Lung (tissue), 11 donors: ENCODE measurements at regions not wholly inside any gene's neighbourhood (a gene's known extent, or its start where the extent isn't known, plus 50 kb on each side); places are given as distances from the start of the nearest gene placed in this dataset.

ENCODE experiments used
- ATAC-seq: fragments of 200-7000 bp; cut with Tn5 transposase; one replicate; pipeline ENCODE4 v1.9.1; 2020; ENCODE audit warnings: moderate number of reproducible peaks; ENCODE audit not compliant: insufficient read depth, low FRiP score
- DNase-seq, 3 donors: peaks; one replicate each; pipeline ENCODE4 v3.0.0-alpha.2; 2013 to 2017
- H3K27ac ChIP-seq, 2 donors: one replicate each; pipeline ENCODE4 v1.5.1; 2013; ENCODE audit warnings: mild to moderate bottlenecking in 2 of 2, moderate library complexity in 2 of 2, control low read depth in 1 of 2, inconsistent platforms in 1 of 2, low read depth in 1 of 2, low read length in 1 of 2
- H3K27me3 ChIP-seq, 3 donors: one replicate each; pipeline ENCODE4 v1.5.1; 2013; ENCODE audit warnings: low read length in 2 of 3; ENCODE audit not compliant: control insufficient read depth in 3 of 3, insufficient read depth in 3 of 3
- H3K36me3 ChIP-seq, 4 donors: one replicate each; pipeline ENCODE4 v1.5.1; 2013; ENCODE audit warnings: low read length in 4 of 4, mild to moderate bottlenecking in 1 of 4, moderate library complexity in 1 of 4; ENCODE audit not compliant: control insufficient read depth in 4 of 4, insufficient read depth in 4 of 4
- H3K4me1 ChIP-seq, 5 donors: one replicate each; pipeline ENCODE4 v1.5.1; 2013; ENCODE audit warnings: low read length in 5 of 5, mild to moderate bottlenecking in 2 of 5, moderate library complexity in 1 of 5; ENCODE audit not compliant: control insufficient read depth in 5 of 5, insufficient read depth in 5 of 5
- H3K4me3 ChIP-seq: one replicate; pipeline ENCODE4 v1.5.1; 2013; ENCODE audit warnings: mild to moderate bottlenecking, control low read depth, moderate library complexity
- H3K9ac ChIP-seq, 2 donors: one replicate each; pipeline ENCODE4 v1.5.1; 2013; ENCODE audit warnings: low read length in 2 of 2, control low read depth in 1 of 2; ENCODE audit not compliant: insufficient read depth in 1 of 2
- H3K9me3 ChIP-seq, 4 donors: one replicate each; pipeline ENCODE4 v1.5.1; 2013; ENCODE audit warnings: low read length in 3 of 4, mild to moderate bottlenecking in 1 of 4, moderate library complexity in 1 of 4; ENCODE audit not compliant: control insufficient read depth in 4 of 4, insufficient read depth in 3 of 4
- WGBS, 2 donors: extraction: QIAGEN DNeasy Blood & Tissue Kit; methylation state at CpG; one replicate each; pipeline ENCODE4 v1.1.7; 2013; 5-methylcytosine and 5-hydroxymethylcytosine counted together
- TF ChIP-seq, protein P1 (sequence below): IDR thresholded peaks from 2 replicates; pipeline ENCODE4 v1.5.1; 2012; ENCODE audit warnings: mild to moderate bottlenecking; ENCODE audit errors: control extremely low read depth, extremely low read depth
- donor health status: control.
- donor health status: control.
- donor health status: Bipolar disorder and iron deficiency.
- donor health status: healthy.
- donor health status: DM: yes; HTN: yes; CAD: no.

DNA sequence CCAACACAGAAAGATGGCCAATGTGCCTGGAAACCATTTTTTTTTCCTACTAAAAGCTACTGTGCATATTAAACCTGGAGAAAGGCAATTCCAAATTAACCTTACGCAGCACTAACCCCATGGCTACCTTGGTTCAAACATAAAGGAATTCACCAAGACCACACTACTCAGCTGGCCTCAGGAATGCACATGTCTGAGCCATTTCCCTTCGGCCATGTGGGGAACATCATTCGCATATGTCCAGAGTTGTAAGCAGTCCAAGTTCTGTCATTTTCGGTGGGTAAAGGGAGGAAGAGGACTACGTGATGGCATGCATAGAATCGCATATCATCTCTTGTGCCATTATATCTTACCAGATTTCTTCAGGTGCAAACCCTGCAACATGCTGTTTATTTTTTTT is 175.4 kb downstream of the NTMT2 start:
- no peak for DNase-seq
- H3K27ac ChIP-seq, result no peak overlapping the region
- ATAC-seq, result no peak
- 78 to 90% methylated on average over 6 of the region's 6 CpGs for WGBS, 2 donors
- H3K9ac ChIP-seq, result no peak overlapping the region
- no peaks in the 10 kb centered on the region for H3K27me3 ChIP-seq
- H3K4me3 ChIP-seq, result no peak overlapping the region
- no peaks in the 10 kb centered on the region for H3K4me1 ChIP-seq
- TF ChIP-seq, protein P1, sequence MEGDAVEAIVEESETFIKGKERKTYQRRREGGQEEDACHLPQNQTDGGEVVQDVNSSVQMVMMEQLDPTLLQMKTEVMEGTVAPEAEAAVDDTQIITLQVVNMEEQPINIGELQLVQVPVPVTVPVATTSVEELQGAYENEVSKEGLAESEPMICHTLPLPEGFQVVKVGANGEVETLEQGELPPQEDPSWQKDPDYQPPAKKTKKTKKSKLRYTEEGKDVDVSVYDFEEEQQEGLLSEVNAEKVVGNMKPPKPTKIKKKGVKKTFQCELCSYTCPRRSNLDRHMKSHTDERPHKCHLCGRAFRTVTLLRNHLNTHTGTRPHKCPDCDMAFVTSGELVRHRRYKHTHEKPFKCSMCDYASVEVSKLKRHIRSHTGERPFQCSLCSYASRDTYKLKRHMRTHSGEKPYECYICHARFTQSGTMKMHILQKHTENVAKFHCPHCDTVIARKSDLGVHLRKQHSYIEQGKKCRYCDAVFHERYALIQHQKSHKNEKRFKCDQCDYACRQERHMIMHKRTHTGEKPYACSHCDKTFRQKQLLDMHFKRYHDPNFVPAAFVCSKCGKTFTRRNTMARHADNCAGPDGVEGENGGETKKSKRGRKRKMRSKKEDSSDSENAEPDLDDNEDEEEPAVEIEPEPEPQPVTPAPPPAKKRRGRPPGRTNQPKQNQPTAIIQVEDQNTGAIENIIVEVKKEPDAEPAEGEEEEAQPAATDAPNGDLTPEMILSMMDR, result no peak
- H3K36me3 ChIP-seq, result no peaks in the 10 kb centered on the region
- peaks cover 0 to 3% (median 1%) of the 10 kb centered on the region in 4 donors for H3K9me3 ChIP-seq

DNA sequence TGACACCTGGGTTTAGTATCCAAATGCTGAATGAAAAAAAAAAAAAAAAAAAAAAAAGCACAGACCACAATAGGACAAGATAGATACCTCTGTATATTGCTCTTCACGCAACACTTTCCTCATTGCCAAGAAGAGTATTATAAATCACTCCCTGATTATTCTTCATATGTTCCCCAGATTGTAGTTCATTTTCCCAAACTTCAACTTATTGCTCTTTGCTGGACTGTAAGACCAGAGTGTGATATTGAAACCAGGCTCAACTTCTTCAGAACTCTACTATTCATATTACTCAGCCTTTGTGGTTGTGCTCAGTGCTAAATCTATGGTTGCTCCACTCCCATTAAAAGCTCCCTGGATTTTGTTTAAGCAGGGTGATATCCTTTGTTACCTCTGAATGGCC is 180.4 kb downstream of the NTMT2 start:
- no peaks in the 10 kb centered on the region for H3K36me3 ChIP-seq
- no peak overlapping the region for H3K9ac ChIP-seq
- no peak for ATAC-seq
- TF ChIP-seq, protein P1, result no peak
- peaks cover 0 to 3% (median 1%) of the 10 kb centered on the region in 4 donors for H3K9me3 ChIP-seq
- DNase-seq, result no peak
- H3K4me1 ChIP-seq, result peaks cover 0 to 8% (median 0%) of the 10 kb centered on the region in 5 donors
- no peak overlapping the region for H3K4me3 ChIP-seq
- H3K27ac ChIP-seq, result no peak overlapping the region
- no peaks in the 10 kb centered on the region for H3K27me3 ChIP-seq
- WGBS, 2 donors, result 79 to 95% methylated on average over 1 of the region's 1 CpG

DNA sequence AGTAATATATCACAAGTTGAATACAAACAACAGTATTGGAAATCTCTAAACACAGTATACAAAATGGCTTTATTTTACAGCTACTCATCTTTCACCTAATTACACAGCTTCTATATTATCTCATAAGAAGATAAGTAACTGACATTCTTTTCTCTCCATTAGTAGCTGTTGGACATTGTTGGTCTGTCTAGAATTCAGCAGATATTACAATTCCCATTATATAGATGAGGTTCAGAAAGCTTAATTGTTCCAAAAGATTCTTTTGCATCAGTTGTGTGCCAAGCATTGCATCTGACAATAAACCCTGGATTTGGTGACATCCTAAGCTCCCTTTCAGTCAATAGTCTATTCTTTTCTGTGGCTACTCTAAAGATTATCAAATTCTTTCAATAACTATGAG is 187.0 kb downstream of the NTMT2 start:
- H3K4me3 ChIP-seq, result no peak overlapping the region
- H3K27ac ChIP-seq, result no peak overlapping the region
- no peaks in the 10 kb centered on the region for H3K9me3 ChIP-seq
- ATAC-seq (no peak), DNase-seq (peak in 2 of 3 donors; percentile 47 to 55)
- peaks cover 0 to 30% (median 0%) of the 10 kb centered on the region in 5 donors for H3K4me1 ChIP-seq
- H3K27me3 ChIP-seq, result no peaks in the 10 kb centered on the region
- TF ChIP-seq, protein P1, result no peak
- no peak overlapping the region for H3K9ac ChIP-seq
- no peaks in the 10 kb centered on the region for H3K36me3 ChIP-seq

DNA sequence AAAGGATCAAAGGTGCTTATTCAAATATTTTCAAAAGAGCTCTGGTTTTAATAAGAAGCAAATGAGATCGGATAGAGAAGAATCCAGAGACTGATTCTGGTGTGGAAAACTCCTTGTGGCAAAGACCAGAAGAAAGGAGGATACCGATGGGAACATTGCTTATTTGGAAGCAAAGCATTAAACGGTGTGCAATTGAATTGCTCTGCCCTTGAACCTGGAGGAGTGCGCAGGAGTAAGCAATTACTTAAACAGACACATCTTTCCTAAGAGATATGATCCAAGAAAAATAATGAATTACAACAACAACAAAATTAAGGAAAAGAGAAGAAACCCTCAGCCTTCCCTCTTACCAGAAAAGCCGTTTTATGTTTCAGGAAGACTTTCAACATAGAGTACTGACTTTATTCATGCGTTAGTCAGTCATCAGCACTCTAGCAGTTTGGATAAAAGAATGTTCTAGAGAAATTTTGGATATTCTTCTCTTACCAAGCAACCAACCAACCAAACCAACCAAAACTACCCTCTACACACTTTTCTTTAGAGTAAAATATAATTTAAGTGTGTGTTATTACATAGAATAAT is 191.7 kb downstream of the NTMT2 start:
- 81 to 90% methylated on average over 6 of the region's 6 CpGs for WGBS, 2 donors
- Histone ChIP-seq H3K27ac (no peak overlapping the region), H3K9ac (no peak overlapping the region), H3K4me1 (peaks cover 0 to 12% (median 2%) of the 10 kb centered on the region in 5 donors), H3K4me3 (no peak overlapping the region), H3K36me3 (no peaks in the 10 kb centered on the region), H3K9me3 (no peaks in the 10 kb centered on the region), H3K27me3 (no peaks in the 10 kb centered on the region)
- no peak for ATAC-seq
- no peak for DNase-seq
- TF ChIP-seq, protein P1, result no peak
